GM21381 (cell line): ENCODE measurements at regions not wholly inside any gene's neighbourhood (a gene's known extent, or its start where the extent isn't known, plus 50 kb on each side); places are given as distances from the start of the nearest gene placed in this dataset.
"Not testable (repeated sequence)": the region's sequence is repeated elsewhere in the genome, so short reads cannot be mapped to it uniquely, and the experiment has no call there.

ENCODE experiments used
- ATAC-seq: cut with Tn5 transposase; IDR thresholded peaks from one replicate; pipeline ENCODE4 v1.9.1; 2021; ENCODE audit warnings: mild to moderate bottlenecking, moderate library complexity; ENCODE audit not compliant: unreplicated experiment

DNA sequence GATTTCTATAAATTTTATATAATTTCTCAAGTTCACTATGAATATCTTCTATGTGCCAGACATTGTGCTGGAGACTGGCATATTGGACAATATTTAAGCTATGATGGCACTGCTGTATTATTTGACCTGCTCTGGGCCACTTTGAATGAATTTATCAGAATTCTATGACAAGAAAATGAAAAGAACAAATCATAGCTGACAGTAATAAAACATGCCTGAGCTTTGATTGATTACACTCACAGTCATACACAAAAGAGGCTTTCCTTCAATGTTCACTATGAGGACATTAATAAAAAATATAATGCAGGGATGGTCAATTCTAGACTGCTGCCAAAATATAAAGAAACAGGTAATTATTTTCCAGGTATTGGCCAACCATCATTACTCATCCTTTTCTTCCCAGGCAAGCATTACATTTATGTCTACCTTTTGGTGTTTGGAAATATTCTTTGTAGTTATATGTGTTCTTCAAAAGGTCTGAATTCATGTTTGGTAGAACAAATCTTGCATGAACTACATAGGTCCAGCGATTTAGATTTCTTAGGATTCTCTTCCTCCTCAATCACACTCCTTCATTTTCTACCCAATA lies 81.0 kb upstream of the ALCAM start:
- no peak for ATAC-seq

DNA sequence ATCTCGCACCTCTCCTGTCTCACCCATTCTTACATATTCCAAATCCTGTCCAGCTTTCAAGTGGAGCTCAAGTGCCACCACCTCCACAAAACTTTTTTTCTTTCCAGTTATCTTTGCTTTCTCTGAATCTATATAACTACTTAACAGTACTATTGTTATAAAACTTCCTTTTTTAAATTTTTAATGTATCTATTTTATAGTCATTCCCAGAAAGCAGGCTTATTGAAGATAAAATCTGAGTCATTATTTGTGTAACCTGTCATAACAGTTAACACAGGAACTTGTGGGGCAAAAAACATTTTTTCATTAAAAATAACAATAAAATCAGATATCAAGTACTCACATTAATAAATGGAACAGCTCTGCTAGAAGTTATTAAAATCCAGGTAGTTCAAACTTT lies 73.3 kb upstream of the ALCAM start:
- ATAC-seq, result no peak

DNA sequence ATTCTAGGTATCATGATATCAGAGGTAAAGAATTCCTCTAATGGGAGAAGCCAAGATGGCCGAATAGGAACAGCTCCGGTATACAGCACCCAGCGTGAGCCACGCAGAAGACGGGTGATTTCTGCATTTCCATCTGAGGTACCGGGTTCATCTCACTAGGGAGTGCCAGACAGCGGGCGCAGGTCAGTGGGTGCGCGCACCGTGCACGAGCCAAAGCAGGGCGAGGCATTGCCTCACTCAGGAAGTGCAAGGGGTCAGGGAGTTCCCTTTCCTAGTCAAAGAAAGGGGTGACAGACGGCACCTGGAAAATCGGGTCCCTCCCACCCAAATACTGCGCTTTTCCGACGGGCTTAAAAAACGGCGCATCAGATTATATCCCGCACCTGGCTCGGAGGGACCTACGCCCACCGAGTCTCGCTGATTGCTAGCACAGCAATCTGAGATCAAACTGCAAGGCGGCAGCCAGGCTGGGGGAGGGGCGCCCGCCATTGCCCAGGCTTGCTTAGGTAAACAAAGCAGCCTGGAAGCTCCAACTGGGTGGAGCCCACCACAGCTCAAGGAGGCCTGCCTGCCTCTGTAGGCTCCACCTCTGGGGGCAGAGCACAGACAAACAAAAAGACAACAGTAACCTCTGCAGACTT lies 70.4 kb upstream of the ALCAM start:
- ATAC-seq, result not testable (repeated sequence)

DNA sequence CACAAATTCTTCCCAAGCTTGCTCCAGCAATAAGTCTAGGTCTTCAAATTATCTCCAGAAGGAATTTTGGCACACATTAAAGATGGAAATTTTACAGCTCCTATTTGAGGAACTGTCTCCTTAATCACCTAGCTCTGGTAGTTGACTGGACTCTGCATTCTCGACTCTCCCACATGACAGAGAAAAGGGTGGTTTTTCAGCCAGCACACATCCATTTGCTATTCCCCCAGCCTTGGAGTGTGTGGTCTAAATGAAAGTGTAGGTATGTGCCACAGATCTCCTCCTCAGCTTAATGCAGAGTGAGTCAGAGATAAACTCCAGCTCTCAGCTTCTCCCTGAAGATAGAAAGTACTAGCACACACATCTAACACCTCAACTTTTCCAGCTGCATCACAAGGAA lies 62.2 kb upstream of the ALCAM start:
- ATAC-seq, result no peak

DNA sequence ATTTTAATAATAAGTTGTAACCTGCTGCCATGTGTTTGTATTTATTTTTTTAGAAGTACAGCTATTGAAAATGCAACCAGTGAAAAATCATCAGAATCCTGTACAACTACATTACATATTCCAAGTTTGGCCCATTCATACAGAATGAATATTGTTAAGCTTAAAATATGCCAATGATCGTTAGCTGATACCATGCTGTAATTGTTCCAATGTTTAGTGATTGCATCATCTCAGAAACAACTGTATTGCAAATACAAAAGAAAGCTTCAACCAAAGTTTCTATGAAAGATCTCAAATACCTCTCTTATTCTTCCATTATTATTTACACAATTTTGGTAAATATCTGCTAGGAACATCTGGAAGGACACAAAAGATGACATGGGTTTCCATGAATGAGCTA lies 51.6 kb upstream of the ALCAM start:
- no peak for ATAC-seq

DNA sequence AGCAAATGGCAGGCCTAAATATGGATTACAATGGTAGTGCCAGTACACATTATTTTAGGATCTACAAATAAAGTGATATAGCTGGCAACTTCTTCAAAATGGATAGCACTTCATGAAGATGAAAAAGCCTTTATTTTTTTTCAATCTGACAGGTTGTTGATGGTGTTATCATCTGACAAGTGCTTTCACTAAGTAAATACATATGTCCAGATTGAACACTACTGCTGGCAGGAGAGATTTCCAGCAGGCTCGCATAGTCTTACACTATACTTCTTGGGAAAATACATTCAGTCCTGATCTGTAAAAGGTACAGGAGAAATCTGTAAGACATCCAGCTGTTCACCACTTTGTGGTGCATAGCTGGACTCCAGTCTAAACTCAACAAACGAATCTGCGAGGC lies 50.9 kb upstream of the ALCAM start:
- ATAC-seq, result no peak

DNA sequence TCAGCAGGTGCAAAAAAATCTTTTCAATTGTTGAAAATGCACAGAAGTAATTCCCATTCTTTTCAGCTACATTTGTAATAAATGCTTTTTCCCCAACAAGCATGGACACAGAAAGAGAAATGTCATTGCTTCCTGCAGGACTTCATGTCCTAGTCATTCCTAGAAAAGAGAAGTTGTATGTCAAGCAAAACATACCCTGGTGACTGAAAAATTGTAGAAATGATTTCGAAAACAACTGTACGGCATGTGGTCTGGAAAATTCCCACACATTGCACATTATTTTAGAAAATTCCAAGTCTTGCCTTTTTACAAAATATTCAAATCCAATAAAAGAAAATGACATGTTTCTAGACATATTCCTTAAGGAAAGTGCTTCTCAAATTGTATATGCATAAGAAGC lies 50.4 kb upstream of the ALCAM start:
- no peak for ATAC-seq
